AG04450 (cell line): ENCODE measurements at regions not wholly inside any gene's neighbourhood (a gene's known extent, or its start where the extent isn't known, plus 50 kb on each side); places are given as distances from the start of the nearest gene placed in this dataset.

Experiments
- CTCF ChIA-PET: fragments of 300-600, 350-600 bp; formaldehyde crosslinking; extraction: SDS; loops from one replicate; lab custom pipeline; 2022; ENCODE audit warnings: antibody characterized with exemption, inconsistent platforms; lab: Charles Lee
- POLR2A ChIA-PET: fragments of 350-600 bp; formaldehyde crosslinking; extraction: SDS; loops from one replicate; lab custom pipeline; 2021; ENCODE audit warnings: antibody characterized with exemption, inconsistent platforms; lab: Yijun Ruan, JAX
- DNase-seq: peaks from one replicate; pipeline ENCODE4 v3.0.0-alpha.2; 2011; ENCODE audit warnings: low read depth, low spot score
- H3K27ac ChIP-seq: one replicate; pipeline ENCODE4 v1.5.1; 2012; ENCODE audit warnings: low read depth, low read length, control low read depth
- H3K27me3 ChIP-seq: one replicate; pipeline ENCODE4 v1.6.0; 2012; ENCODE audit warnings: low read length; ENCODE audit not compliant: control insufficient read depth, insufficient read depth
- H3K4me3 ChIP-seq: 2 replicates; pipeline ENCODE4 v1.5.1; 2011; ENCODE audit warnings: mild to moderate bottlenecking, low read depth, low read length, control low read depth
- H3K9me3 ChIP-seq: 2 replicates; pipeline ENCODE4 v1.5.1; 2012; ENCODE audit warnings: low read length; ENCODE audit not compliant: control insufficient read depth, insufficient read depth
- TF ChIP-seq, protein P1 (sequence below): IDR thresholded peaks from 2 replicates; pipeline ENCODE4 v1.5.1; 2011; ENCODE audit warnings: low read depth, low read length, control low read depth, inconsistent platforms

DNA sequence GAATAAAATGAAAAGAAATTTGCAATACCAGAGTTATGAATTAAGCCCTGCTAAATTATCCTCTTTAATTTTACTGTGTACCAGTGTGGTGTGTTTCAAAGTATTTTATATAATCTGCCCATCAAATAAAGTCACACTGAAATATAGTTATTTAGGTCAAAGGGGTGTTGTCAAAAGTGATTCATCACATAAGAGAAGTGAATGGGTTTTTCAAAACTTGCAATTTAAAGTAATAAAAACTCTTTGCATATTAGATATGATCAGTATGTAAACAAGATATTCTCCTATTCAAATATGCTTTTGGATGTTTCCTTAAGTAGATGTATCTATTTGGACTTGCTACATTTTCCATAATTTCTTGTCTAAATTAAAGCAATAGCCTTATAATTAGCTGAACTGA, 1183.0 kb upstream of the CDH18 start:
- POLR2A ChIA-PET = no interaction called here
- TF ChIP-seq, protein P1, sequence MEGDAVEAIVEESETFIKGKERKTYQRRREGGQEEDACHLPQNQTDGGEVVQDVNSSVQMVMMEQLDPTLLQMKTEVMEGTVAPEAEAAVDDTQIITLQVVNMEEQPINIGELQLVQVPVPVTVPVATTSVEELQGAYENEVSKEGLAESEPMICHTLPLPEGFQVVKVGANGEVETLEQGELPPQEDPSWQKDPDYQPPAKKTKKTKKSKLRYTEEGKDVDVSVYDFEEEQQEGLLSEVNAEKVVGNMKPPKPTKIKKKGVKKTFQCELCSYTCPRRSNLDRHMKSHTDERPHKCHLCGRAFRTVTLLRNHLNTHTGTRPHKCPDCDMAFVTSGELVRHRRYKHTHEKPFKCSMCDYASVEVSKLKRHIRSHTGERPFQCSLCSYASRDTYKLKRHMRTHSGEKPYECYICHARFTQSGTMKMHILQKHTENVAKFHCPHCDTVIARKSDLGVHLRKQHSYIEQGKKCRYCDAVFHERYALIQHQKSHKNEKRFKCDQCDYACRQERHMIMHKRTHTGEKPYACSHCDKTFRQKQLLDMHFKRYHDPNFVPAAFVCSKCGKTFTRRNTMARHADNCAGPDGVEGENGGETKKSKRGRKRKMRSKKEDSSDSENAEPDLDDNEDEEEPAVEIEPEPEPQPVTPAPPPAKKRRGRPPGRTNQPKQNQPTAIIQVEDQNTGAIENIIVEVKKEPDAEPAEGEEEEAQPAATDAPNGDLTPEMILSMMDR = no peak
- no peak for DNase-seq
- H3K27me3 ChIP-seq = no peaks in the 10 kb centered on the region
- H3K27ac ChIP-seq = no peak overlapping the region
- H3K9me3 ChIP-seq = no peaks in the 10 kb centered on the region
- CTCF ChIA-PET = no interaction called here
- no peak overlapping the region for H3K4me3 ChIP-seq

DNA sequence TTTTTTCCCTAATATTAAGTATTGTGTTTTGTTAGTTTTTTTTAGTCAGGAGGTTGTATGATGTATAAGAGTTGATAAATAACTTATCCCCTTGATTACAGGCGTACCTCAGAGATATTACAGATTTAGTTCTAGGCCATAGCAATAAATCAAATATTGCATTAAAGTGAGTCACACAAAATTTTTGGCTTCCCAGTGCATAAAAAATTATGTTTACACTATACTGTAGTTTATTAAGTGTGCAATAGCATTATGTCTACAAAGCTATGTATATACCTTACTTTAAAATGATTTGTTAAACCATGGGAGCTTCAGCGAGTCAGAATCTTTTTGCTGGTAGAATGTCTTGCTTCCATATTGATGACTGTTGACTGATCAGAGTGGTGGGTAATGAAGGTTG, 1180.6 kb upstream of the CDH18 start:
- CTCF ChIA-PET = no interaction called here
- TF ChIP-seq, protein P1 = no peak
- H3K27ac ChIP-seq = no peak overlapping the region
- H3K4me3 ChIP-seq = no peak overlapping the region
- POLR2A ChIA-PET = no interaction called here
- DNase-seq = no peak
- H3K9me3 ChIP-seq = no peaks in the 10 kb centered on the region
- H3K27me3 ChIP-seq = no peaks in the 10 kb centered on the region

DNA sequence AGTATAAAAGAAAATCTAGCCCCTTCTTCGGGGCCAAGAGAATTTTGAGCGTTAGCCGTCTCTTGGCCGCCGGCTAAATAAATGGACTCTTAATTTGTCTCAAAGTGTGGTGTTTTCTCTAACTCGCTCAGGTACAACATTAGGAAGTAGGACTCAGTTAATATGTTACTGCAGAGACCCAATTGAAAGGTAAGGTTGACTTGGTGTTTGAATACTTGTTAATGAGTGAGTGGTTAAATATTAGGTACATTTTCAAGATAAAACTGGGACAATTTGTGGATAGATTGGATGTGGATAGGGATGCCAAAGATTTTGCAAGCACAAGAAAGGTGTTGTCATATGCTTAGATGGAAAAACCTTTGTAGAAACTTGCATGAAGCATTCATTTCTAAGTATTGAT, 1177.3 kb upstream of the CDH18 start:
- TF ChIP-seq, protein P1 = no peak
- Histone ChIP-seq H3K9me3 (no peaks in the 10 kb centered on the region), H3K4me3 (no peak overlapping the region), H3K27me3 (no peaks in the 10 kb centered on the region), H3K27ac (no peak overlapping the region)
- DNase-seq = no peak
- ChIA-PET POLR2A (no interaction called here), CTCF (no interaction called here)

DNA sequence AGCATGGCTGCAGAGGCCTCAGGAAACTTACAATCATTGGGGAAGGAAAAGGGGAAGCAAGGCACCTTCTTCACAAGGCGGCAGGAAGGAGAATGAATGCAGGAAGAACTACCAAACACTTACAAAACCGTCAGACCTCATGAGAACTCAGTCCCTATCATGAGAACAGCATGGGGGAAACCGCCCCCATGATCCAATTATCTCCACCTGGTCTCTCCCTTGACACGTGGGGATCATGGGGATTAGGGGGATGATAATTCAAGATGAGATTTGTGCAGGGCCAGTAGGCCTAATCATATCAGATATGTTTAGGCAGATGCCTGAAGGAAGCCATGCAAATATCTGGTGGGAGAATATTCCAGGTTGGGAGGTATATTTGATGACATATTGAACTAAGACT, 1176.4 kb upstream of the CDH18 start:
- no peaks in the 10 kb centered on the region for H3K27me3 ChIP-seq
- TF ChIP-seq, protein P1 = no peak
- ChIA-PET POLR2A (no interaction called here), CTCF (no interaction called here)
- H3K4me3 ChIP-seq = no peak overlapping the region
- no peak overlapping the region for H3K27ac ChIP-seq
- no peaks in the 10 kb centered on the region for H3K9me3 ChIP-seq
- no peak for DNase-seq

DNA sequence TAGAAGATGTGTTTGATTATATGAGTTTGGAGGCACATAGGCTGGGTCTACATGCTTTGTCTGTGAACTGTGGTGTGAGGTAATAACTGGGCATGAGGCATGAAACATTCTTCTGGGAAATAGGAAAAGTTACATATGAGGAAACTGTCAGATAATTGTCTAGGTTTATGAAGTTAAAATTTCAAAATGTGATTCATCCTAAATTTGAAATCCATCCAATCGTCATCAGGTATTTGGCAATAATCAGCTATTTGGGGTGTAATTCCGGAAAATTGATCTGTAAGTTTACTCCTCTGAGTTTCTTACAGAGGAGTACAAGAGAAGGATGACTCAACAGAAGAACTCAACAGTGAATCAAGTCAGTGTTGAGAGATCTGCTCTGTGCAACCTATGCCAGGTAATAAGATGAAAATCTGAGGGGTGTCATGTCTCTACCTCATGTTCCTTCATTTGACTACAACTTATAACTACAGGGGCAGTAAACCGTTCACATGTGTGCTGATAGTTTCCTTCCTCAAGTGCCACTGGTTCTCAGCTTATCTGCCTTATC, 1171.6 kb upstream of the CDH18 start:
- Histone ChIP-seq H3K27me3 (no peaks in the 10 kb centered on the region), H3K27ac (no peak overlapping the region), H3K9me3 (no peaks in the 10 kb centered on the region), H3K4me3 (no peak overlapping the region)
- TF ChIP-seq, protein P1 = no peak
- DNase-seq = no peak
- CTCF ChIA-PET = no interaction called here
- POLR2A ChIA-PET = no interaction called here
